HEK293 (cell line): ENCODE measurements at regions not wholly inside any gene's neighbourhood (a gene's known extent, or its start where the extent isn't known, plus 50 kb on each side); places are given as distances from the start of the nearest gene placed in this dataset.

Experiments
- CTCF ChIA-PET: fragments of 350-600 bp; formaldehyde crosslinking; extraction: SDS; loops from one replicate; lab custom pipeline; 2021; ENCODE audit warnings: antibody characterized with exemption; lab: Yijun Ruan, JAX
- POLR2A ChIA-PET: fragments of 300-600 bp; formaldehyde crosslinking; extraction: SDS; loops from one replicate; lab custom pipeline; 2020; ENCODE audit warnings: antibody characterized with exemption, inconsistent platforms; lab: Yijun Ruan, JAX
- H3K27ac ChIP-seq: fragments of 200-500 bp; sonication (Bioruptor generic); 2 replicates; pipeline ENCODE4 v1.5.1; 2014; ENCODE audit warnings: low read depth, low read length, control low read depth, inconsistent platforms; ENCODE audit errors: extremely low read depth
- H3K36me3 ChIP-seq, 2 experiments: fragments of 200-500 bp in 1 of 2; sonication (Bioruptor generic) in 1 of 2; 1 replicate in 1 of 2; 2 replicates in 1 of 2; pipeline ENCODE4 v1.5.1; 2014 to 2017; ENCODE audit warnings: inconsistent platforms in 2 of 2, low read length in 2 of 2; ENCODE audit not compliant: control insufficient read depth in 2 of 2, insufficient read depth in 1 of 2
- H3K4me1 ChIP-seq: fragments of 200-500 bp; sonication (Bioruptor generic); 2 replicates; pipeline ENCODE4 v1.5.1; 2014; ENCODE audit warnings: mild to moderate bottlenecking, low read length, inconsistent platforms; ENCODE audit not compliant: control insufficient read depth, insufficient read depth
- H3K4me3 ChIP-seq: 2 replicates; pipeline ENCODE4 v1.5.1; 2011; ENCODE audit warnings: low read depth, mild to moderate bottlenecking, control low read depth, low read length, moderate library complexity
- H3K9me3 ChIP-seq: fragments of 200-500 bp; sonication (Bioruptor generic); 2 replicates; pipeline ENCODE4 v1.5.1; 2014; ENCODE audit warnings: low read depth, low read length, inconsistent platforms; ENCODE audit not compliant: control insufficient read depth, insufficient read depth
- CTCF ChIP-seq: fragments of 450-650 bp; formaldehyde crosslinking; IDR thresholded peaks from 2 replicates; pipeline ENCODE4 v1.5.1; 2016; ENCODE audit warnings: missing biosample characterization, missing genetic modification characterization
- GLI2 ChIP-seq: fragments of 450-650 bp; formaldehyde crosslinking; IDR thresholded peaks from 2 replicates; pipeline ENCODE4; 2017; ENCODE audit warnings: missing biosample characterization, missing genetic modification characterization, low read depth, borderline replicate concordance
- HOXC10 ChIP-seq: sonication (generic); formaldehyde crosslinking; IDR thresholded peaks from 2 replicates; pipeline ENCODE4 v1.8.1; 2023; ENCODE audit warnings: mild to moderate bottlenecking, missing genetic modification reagents
- HOXD13 ChIP-seq: sonication (generic); formaldehyde crosslinking; IDR thresholded peaks from 2 replicates; pipeline ENCODE4 v1.8.0; 2022; ENCODE audit warnings: missing genetic modification reagents, borderline replicate concordance
- KLF10 ChIP-seq: fragments of 450-650 bp; IDR thresholded peaks from 2 replicates; pipeline ENCODE4 v1.5.1; 2018; ENCODE audit warnings: missing biosample characterization, mild to moderate bottlenecking, missing genetic modification characterization
- OSR2 ChIP-seq: fragments of 450-650 bp; formaldehyde crosslinking; IDR thresholded peaks from 2 replicates; pipeline ENCODE4 v1.5.1; 2016; ENCODE audit warnings: missing biosample characterization, missing genetic modification characterization
- OVOL3 ChIP-seq: fragments of 450-650 bp; formaldehyde crosslinking; IDR thresholded peaks from 2 replicates; pipeline ENCODE4 v1.5.1; 2016; ENCODE audit warnings: missing biosample characterization, missing genetic modification characterization
- SP2 ChIP-seq: fragments of 450-650 bp; formaldehyde crosslinking; IDR thresholded peaks from 2 replicates; pipeline ENCODE4 v1.5.1; 2016; ENCODE audit warnings: missing biosample characterization, missing genetic modification characterization
- YY2 ChIP-seq: fragments of 450-650 bp; formaldehyde crosslinking; IDR thresholded peaks from 2 replicates; pipeline ENCODE4 v1.5.1; 2016; ENCODE audit warnings: missing biosample characterization, missing genetic modification characterization
- ZBTB8A ChIP-seq: fragments of 450-650 bp; formaldehyde crosslinking; IDR thresholded peaks from 2 replicates; pipeline ENCODE4 v1.5.1; 2016; ENCODE audit warnings: missing biosample characterization, missing genetic modification characterization
- ZEB2 ChIP-seq: fragments of 450-650 bp; formaldehyde crosslinking; IDR thresholded peaks from 2 replicates; pipeline ENCODE4 v1.5.1; 2016; ENCODE audit warnings: missing biosample characterization, missing genetic modification characterization
- ZNF112 ChIP-seq: fragments of 450-650 bp; formaldehyde crosslinking; IDR thresholded peaks from 2 replicates; pipeline ENCODE4 v1.5.0; 2017; ENCODE audit warnings: missing biosample characterization, missing genetic modification characterization
- ZNF175 ChIP-seq: fragments of 450-650 bp; formaldehyde crosslinking; IDR thresholded peaks from 2 replicates; pipeline ENCODE4 v1.5.1; 2016; ENCODE audit warnings: missing biosample characterization, missing genetic modification characterization
- ZNF239 ChIP-seq: fragments of 450-650 bp; formaldehyde crosslinking; IDR thresholded peaks from 2 replicates; pipeline ENCODE4 v1.5.1; 2016; ENCODE audit warnings: missing biosample characterization, missing genetic modification characterization
- ZNF311 ChIP-seq: fragments of 450-650 bp; formaldehyde crosslinking; IDR thresholded peaks from 2 replicates; pipeline ENCODE4 v1.5.1; 2017; ENCODE audit warnings: missing biosample characterization, missing genetic modification characterization, borderline replicate concordance
- ZNF335 ChIP-seq: fragments of 450-650 bp; formaldehyde crosslinking; conservative IDR thresholded peaks from 2 replicates; pipeline ENCODE4 v1.5.1; 2016; ENCODE audit warnings: missing biosample characterization, missing genetic modification characterization
- ZNF394 ChIP-seq: fragments of 450-650 bp; formaldehyde crosslinking; IDR thresholded peaks from 2 replicates; pipeline ENCODE4 v1.5.1; 2016; ENCODE audit warnings: missing biosample characterization, missing genetic modification characterization, mild to moderate bottlenecking, moderate library complexity, borderline replicate concordance
- ZNF510 ChIP-seq: fragments of 450-650 bp; formaldehyde crosslinking; IDR thresholded peaks from 2 replicates; pipeline ENCODE4 v1.5.1; 2018; ENCODE audit warnings: mild to moderate bottlenecking, missing genetic modification characterization, missing biosample characterization; ENCODE audit not compliant: insufficient replicate concordance
- ZNF560 ChIP-seq: fragments of 450-650 bp; formaldehyde crosslinking; IDR thresholded peaks from 2 replicates; pipeline ENCODE4 v1.5.1; 2017; ENCODE audit warnings: missing biosample characterization, missing genetic modification characterization, borderline replicate concordance
- ZNF645 ChIP-seq: fragments of 450-650 bp; formaldehyde crosslinking; IDR thresholded peaks from 2 replicates; pipeline ENCODE4; 2016; ENCODE audit warnings: missing biosample characterization, missing genetic modification characterization
- ZNF664 ChIP-seq: fragments of 450-650 bp; formaldehyde crosslinking; IDR thresholded peaks from 2 replicates; pipeline ENCODE4 v1.5.1; 2016; ENCODE audit warnings: missing biosample characterization, missing genetic modification characterization
- ZNF768 ChIP-seq: fragments of 450-650 bp; formaldehyde crosslinking; IDR thresholded peaks from 2 replicates; pipeline ENCODE4 v1.5.1; 2018; ENCODE audit warnings: missing biosample characterization, mild to moderate bottlenecking, missing genetic modification characterization
- ZNF837 ChIP-seq: fragments of 450-650 bp; formaldehyde crosslinking; IDR thresholded peaks from 2 replicates; pipeline ENCODE4 v1.5.1; 2016; ENCODE audit warnings: missing biosample characterization, missing genetic modification characterization
- ZNF843 ChIP-seq: fragments of 450-650 bp; formaldehyde crosslinking; IDR thresholded peaks from 2 replicates; pipeline ENCODE4 v1.5.1; 2016; ENCODE audit warnings: missing biosample characterization, missing genetic modification characterization
- ZSCAN4 ChIP-seq: fragments of 450-650 bp; formaldehyde crosslinking; IDR thresholded peaks from 2 replicates; pipeline ENCODE4 v1.5.1; 2017; ENCODE audit warnings: missing biosample characterization, missing genetic modification characterization
- TF ChIP-seq, protein P1 (sequence below): sonication (generic); formaldehyde crosslinking; IDR thresholded peaks from 2 replicates; pipeline ENCODE4 v1.8.1; 2022; ENCODE audit warnings: mild to moderate bottlenecking, moderate library complexity, missing genetic modification reagents
- TF ChIP-seq, protein P2 (sequence below): fragments of 450-650 bp; formaldehyde crosslinking; IDR thresholded peaks from 2 replicates; pipeline ENCODE4 v1.5.1; 2016; ENCODE audit warnings: missing biosample characterization, missing genetic modification characterization

GRCh38 chr6:40815731-40816130 lies 223.3 kb downstream of the UNC5CL start:
- H3K36me3 ChIP-seq, result no peaks in the 10 kb centered on the region
- H3K4me3 ChIP-seq, result no peak overlapping the region
- H3K27ac ChIP-seq, result no peak overlapping the region
- ChIA-PET CTCF (no interaction called here), POLR2A (no interaction called here)
- no peaks in the 10 kb centered on the region for H3K9me3 ChIP-seq
- TF ChIP-seq KLF10 (tag by site-specific recombination), result no peak
- TF ChIP-seq YY2 (tag by site-specific recombination), result no peak
- TF ChIP-seq, protein P1, sequence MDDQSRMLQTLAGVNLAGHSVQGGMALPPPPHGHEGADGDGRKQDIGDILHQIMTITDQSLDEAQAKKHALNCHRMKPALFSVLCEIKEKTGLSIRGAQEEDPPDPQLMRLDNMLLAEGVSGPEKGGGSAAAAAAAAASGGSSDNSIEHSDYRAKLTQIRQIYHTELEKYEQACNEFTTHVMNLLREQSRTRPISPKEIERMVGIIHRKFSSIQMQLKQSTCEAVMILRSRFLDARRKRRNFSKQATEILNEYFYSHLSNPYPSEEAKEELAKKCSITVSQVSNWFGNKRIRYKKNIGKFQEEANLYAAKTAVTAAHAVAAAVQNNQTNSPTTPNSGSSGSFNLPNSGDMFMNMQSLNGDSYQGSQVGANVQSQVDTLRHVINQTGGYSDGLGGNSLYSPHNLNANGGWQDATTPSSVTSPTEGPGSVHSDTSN (CRISPR knock-in tag), result no peak
- no peak for TF ChIP-seq ZNF311
- no peak for TF ChIP-seq ZNF112 (tag by site-specific recombination)
- no peak for TF ChIP-seq ZNF510 (tag by site-specific recombination)
- no peak for TF ChIP-seq ZNF664
- TF ChIP-seq OSR2 (tag by site-specific recombination), result no peak
- no peak for TF ChIP-seq ZNF394
- TF ChIP-seq ZNF335 (tag by site-specific recombination), result no peak
- TF ChIP-seq ZNF239, result no peak
- no peak for TF ChIP-seq ZBTB8A (tag by site-specific recombination)
- TF ChIP-seq SP2 (tag by site-specific recombination), result no peak
- no peak for TF ChIP-seq GLI2
- no peak for TF ChIP-seq ZEB2
- H3K4me1 ChIP-seq, result no peaks in the 10 kb centered on the region

GRCh38 chr6:40810171-40810570 lies 223.0 kb upstream of the LRFN2 start:
- Histone ChIP-seq H3K9me3 (no peaks in the 10 kb centered on the region), H3K27ac (no peak overlapping the region), H3K4me1 (no peaks in the 10 kb centered on the region), H3K4me3 (no peak overlapping the region), H3K36me3 (no peaks in the 10 kb centered on the region)
- CTCF ChIA-PET, result interaction anchor here (0.6 to 1.8 kb wide), 2 partner anchors 12 to 468 kb away, joined by 3 to 8 read pairs; no protein-coding TSS in a partner anchor
- POLR2A ChIA-PET, result no interaction called here
- TF ChIP-seq HOXD13 (CRISPR knock-in tag) (no peak), ZNF560 (tag by site-specific recombination) (no peak), ZSCAN4 (no peak), HOXC10 (CRISPR knock-in tag) (no peak), CTCF (tag by site-specific recombination) (no peak), ZNF837 (tag by site-specific recombination) (no peak), OSR2 (tag by site-specific recombination) (no peak), ZNF843 (no peak), ZNF645 (tag by site-specific recombination) (no peak), OVOL3 (no peak), KLF10 (tag by site-specific recombination) (no peak), ZNF768 (tag by site-specific recombination) (no peak), ZNF175 (tag by site-specific recombination) (no peak)
- TF ChIP-seq, protein P2, sequence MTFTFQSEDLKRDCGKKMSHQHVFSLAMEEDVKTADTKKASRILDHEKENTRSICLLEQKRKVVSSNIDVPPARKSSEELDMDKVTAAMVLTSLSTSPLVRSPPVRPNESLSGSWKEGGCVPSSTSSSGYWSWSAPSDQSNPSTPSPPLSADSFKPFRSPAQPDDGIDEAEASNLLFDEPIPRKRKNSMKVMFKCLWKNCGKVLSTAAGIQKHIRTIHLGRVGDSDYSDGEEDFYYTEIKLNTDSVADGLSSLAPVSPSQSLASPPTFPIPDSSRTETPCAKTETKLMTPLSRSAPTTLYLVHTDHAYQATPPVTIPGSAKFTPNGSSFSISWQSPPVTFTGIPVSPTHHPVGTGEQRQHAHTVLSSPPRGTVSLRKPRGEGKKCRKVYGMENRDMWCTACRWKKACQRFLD (tag by site-specific recombination), result no peak
